DND-41 (cell line): ENCODE measurements at regions not wholly inside any gene's neighbourhood (a gene's known extent, or its start where the extent isn't known, plus 50 kb on each side); places are given as distances from the start of the nearest gene placed in this dataset.

Experiments
- EZH2 ChIP-seq: IDR thresholded peaks from 3 replicates; pipeline ENCODE4 v1.6.1; 2012; ENCODE audit warnings: borderline replicate concordance, low read depth, mild to moderate bottlenecking, moderate library complexity, low read length, inconsistent platforms; ENCODE audit not compliant: severe bottlenecking
- TF ChIP-seq, protein P1 (sequence below): IDR thresholded peaks from 2 replicates; pipeline ENCODE4 v1.5.1; 2012; ENCODE audit warnings: borderline replicate concordance, low read length, moderate library complexity, mild to moderate bottlenecking; ENCODE audit not compliant: poor library complexity, severe bottlenecking; ENCODE audit errors: extremely low read depth

DNA sequence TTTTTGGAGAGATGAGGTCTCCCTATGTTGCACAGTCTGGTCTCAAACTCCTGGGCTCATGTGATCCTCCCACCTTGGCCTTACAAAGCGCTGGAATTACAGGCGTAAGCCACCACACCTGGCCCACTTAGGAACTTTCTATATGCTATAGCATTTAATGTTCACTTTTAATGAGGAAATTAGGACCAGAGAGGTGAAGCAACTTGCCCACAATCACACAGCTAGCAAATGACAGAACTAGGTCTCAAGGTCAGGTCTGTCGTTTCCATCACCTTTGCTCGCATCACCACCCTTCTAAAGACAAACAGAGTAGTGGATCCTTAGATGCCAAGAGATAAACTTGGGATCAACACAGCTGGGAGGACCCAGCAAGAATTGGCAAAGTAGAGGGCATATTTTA, 381.7 kb downstream of the CD83 start:
- TF ChIP-seq, protein P1, sequence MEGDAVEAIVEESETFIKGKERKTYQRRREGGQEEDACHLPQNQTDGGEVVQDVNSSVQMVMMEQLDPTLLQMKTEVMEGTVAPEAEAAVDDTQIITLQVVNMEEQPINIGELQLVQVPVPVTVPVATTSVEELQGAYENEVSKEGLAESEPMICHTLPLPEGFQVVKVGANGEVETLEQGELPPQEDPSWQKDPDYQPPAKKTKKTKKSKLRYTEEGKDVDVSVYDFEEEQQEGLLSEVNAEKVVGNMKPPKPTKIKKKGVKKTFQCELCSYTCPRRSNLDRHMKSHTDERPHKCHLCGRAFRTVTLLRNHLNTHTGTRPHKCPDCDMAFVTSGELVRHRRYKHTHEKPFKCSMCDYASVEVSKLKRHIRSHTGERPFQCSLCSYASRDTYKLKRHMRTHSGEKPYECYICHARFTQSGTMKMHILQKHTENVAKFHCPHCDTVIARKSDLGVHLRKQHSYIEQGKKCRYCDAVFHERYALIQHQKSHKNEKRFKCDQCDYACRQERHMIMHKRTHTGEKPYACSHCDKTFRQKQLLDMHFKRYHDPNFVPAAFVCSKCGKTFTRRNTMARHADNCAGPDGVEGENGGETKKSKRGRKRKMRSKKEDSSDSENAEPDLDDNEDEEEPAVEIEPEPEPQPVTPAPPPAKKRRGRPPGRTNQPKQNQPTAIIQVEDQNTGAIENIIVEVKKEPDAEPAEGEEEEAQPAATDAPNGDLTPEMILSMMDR: no peak
- no peak for TF ChIP-seq EZH2
